ENCODE measurements at regions not wholly inside any gene's neighbourhood (a gene's known extent, or its start where the extent isn't known, plus 50 kb on each side); places are given as distances from the start of the nearest gene placed in this dataset.

GRCh38 chr5:109917966-109918365 is 228.2 kb downstream of the MAN2A1 start:
- H2AFZ ChIP-seq: no peak overlapping the region; the same call in 1 of the 2 replicates
- H3K27ac ChIP-seq (ENCODE audit: low read depth): no peak overlapping the region
- H3K27ac Mint-ChIP-seq: no peak overlapping the region
- ATAC-seq: no peak
- H3K79me2 ChIP-seq (replicated peaks; ENCODE audit: insufficient read depth): no peaks in the 10 kb centered on the region
- no peaks in the 10 kb centered on the region for H3K27me3 ChIP-seq (ENCODE audit: insufficient read depth)
- H3K36me3 ChIP-seq (ENCODE audit: insufficient read depth): no peaks in the 10 kb centered on the region
- no peaks in the 10 kb centered on the region for H3K9me3 Mint-ChIP-seq
- no peak overlapping the region for H3K4me2 ChIP-seq
- no peaks in the 10 kb centered on the region for H3K4me1 Mint-ChIP-seq
- peaks cover 16% of the 10 kb centered on the region for H3K9me2 ChIP-seq (ENCODE audit: insufficient read depth)
- TF ChIP-seq NANOG (IDR thresholded peaks at IDR 0.05; ENCODE audit: borderline replicate concordance) (no peak), ZNF114 (CRISPR knock-in tag; IDR thresholded peaks at IDR 0.05) (no peak), ZNF331 (CRISPR knock-in tag; IDR thresholded peaks at IDR 0.05; ENCODE audit: low read depth) (no peak), STAT1 (IDR thresholded peaks at IDR 0.05; ENCODE audit: unreplicated experiment) (no peak), ETS1 (IDR thresholded peaks at IDR 0.05) (no peak), EZH2phosphoT487 (IDR thresholded peaks at IDR 0.05; ENCODE audit: unreplicated experiment) (no peak), POLR2AphosphoS5 (IDR thresholded peaks at IDR 0.05; ENCODE audit: low read depth) (no peak), JUNB (IDR thresholded peaks at IDR 0.05; ENCODE audit: unreplicated experiment) (no peak), EZH2 (IDR thresholded peaks at IDR 0.05; ENCODE audit: low read depth, unreplicated experiment) (no peak), ZNF462 (CRISPR knock-in tag; IDR thresholded peaks at IDR 0.05) (no peak), CREB1 (CRISPR knock-in tag; IDR thresholded peaks at IDR 0.05; ENCODE audit: low read depth) (no peak)
- TF ChIP-seq, protein P1, sequence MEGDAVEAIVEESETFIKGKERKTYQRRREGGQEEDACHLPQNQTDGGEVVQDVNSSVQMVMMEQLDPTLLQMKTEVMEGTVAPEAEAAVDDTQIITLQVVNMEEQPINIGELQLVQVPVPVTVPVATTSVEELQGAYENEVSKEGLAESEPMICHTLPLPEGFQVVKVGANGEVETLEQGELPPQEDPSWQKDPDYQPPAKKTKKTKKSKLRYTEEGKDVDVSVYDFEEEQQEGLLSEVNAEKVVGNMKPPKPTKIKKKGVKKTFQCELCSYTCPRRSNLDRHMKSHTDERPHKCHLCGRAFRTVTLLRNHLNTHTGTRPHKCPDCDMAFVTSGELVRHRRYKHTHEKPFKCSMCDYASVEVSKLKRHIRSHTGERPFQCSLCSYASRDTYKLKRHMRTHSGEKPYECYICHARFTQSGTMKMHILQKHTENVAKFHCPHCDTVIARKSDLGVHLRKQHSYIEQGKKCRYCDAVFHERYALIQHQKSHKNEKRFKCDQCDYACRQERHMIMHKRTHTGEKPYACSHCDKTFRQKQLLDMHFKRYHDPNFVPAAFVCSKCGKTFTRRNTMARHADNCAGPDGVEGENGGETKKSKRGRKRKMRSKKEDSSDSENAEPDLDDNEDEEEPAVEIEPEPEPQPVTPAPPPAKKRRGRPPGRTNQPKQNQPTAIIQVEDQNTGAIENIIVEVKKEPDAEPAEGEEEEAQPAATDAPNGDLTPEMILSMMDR (conservative IDR thresholded peaks at IDR 0.05; ENCODE audit: low read depth in 2 of 2): no peak
- TF ChIP-seq, protein P2, sequence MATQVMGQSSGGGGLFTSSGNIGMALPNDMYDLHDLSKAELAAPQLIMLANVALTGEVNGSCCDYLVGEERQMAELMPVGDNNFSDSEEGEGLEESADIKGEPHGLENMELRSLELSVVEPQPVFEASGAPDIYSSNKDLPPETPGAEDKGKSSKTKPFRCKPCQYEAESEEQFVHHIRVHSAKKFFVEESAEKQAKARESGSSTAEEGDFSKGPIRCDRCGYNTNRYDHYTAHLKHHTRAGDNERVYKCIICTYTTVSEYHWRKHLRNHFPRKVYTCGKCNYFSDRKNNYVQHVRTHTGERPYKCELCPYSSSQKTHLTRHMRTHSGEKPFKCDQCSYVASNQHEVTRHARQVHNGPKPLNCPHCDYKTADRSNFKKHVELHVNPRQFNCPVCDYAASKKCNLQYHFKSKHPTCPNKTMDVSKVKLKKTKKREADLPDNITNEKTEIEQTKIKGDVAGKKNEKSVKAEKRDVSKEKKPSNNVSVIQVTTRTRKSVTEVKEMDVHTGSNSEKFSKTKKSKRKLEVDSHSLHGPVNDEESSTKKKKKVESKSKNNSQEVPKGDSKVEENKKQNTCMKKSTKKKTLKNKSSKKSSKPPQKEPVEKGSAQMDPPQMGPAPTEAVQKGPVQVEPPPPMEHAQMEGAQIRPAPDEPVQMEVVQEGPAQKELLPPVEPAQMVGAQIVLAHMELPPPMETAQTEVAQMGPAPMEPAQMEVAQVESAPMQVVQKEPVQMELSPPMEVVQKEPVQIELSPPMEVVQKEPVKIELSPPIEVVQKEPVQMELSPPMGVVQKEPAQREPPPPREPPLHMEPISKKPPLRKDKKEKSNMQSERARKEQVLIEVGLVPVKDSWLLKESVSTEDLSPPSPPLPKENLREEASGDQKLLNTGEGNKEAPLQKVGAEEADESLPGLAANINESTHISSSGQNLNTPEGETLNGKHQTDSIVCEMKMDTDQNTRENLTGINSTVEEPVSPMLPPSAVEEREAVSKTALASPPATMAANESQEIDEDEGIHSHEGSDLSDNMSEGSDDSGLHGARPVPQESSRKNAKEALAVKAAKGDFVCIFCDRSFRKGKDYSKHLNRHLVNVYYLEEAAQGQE (IDR thresholded peaks at IDR 0.05; ENCODE audit: unreplicated experiment): no peak
- no peaks in the 10 kb centered on the region for H3K4me1 ChIP-seq (ENCODE audit: insufficient read depth)
- no peak overlapping the region for H3K4me3 ChIP-seq
- no peaks in the 10 kb centered on the region for H3K36me3 Mint-ChIP-seq (ENCODE audit: low read depth)
- H3K4me3 Mint-ChIP-seq: no peak overlapping the region
- H3F3A ChIP-seq (replicated peaks; ENCODE audit: low read depth): no peaks in the 10 kb centered on the region
- no peak for DNase-seq (ENCODE audit: low spot score)
- H4K20me1 ChIP-seq (replicated peaks; ENCODE audit: insufficient read depth): no peaks in the 10 kb centered on the region
- H3K27me3 Mint-ChIP-seq (ENCODE audit: insufficient read depth, low read depth, poor library complexity): peaks cover 3% of the 10 kb centered on the region

Measured in GM23338 (cell line).